Gastroesophageal sphincter (tissue), 4 donors: ENCODE measurements at regions not wholly inside any gene's neighbourhood (a gene's known extent, or its start where the extent isn't known, plus 50 kb on each side); places are given as distances from the start of the nearest gene placed in this dataset.
A peak's percentile ranks its signal among the peaks of the same experiment; 100 is the strongest.

Experiments
- ATAC-seq: fragments of 150-250 bp; one replicate; pipeline ENCODE4 v1.9.1; 2016; ENCODE audit warnings: mild to moderate bottlenecking, moderate library complexity
- H3K27ac ChIP-seq, 4 donors: fragments of 200-600 bp; sonication (generic) in 3 of 4; 1 replicate in 3 of 4; 2 replicates in 1 of 4; pipeline ENCODE4 v1.5.1; 2016 to 2019
- H3K27me3 ChIP-seq: fragments of 200-600 bp; sonication (generic); one replicate; pipeline ENCODE4 v1.5.1; 2019
- H3K36me3 ChIP-seq, 2 donors: fragments of 200-600 bp; sonication (generic); one replicate each; pipeline ENCODE4 v1.5.1; 2019; ENCODE audit warnings: control low read depth in 1 of 2
- H3K4me1 ChIP-seq, 3 donors: fragments of 200-600 bp; sonication (generic); 1 replicate in 2 of 3; 2 replicates in 1 of 3; pipeline ENCODE4 v1.5.1; 2016 to 2019; ENCODE audit warnings: control low read depth in 2 of 3
- H3K4me3 ChIP-seq, 2 donors: fragments of 200-600 bp; sonication (generic); one replicate each; pipeline ENCODE4 v1.5.1; 2019; ENCODE audit warnings: mild to moderate bottlenecking in 1 of 2, moderate library complexity in 1 of 2
- H3K9me3 ChIP-seq, 3 donors: fragments of 200-600 bp; sonication (generic); one replicate each; pipeline ENCODE4 v1.5.1; 2017 to 2019; ENCODE audit warnings: control low read depth in 2 of 3
- CTCF ChIP-seq, 4 experiments: fragments of 200-600 bp in 2 of 4; fragments of 450-650 bp in 2 of 4; sonication (generic) in 1 of 4; IDR thresholded peaks; one replicate each; pipeline ENCODE4 v1.5.1; 2017 to 2019; ENCODE audit warnings: antibody characterized with exemption in 4 of 4, mild to moderate bottlenecking in 2 of 4, moderate library complexity in 2 of 4
- EP300 ChIP-seq: sonication (generic); formaldehyde crosslinking; IDR thresholded peaks from one replicate; pipeline ENCODE4 v1.6.1; 2017; ENCODE audit warnings: antibody characterized with exemption, mild to moderate bottlenecking
- POLR2A ChIP-seq, 2 donors: fragments of 450-650 bp; IDR thresholded peaks; one replicate each; pipeline ENCODE4 v1.6.1; 2017; ENCODE audit warnings: antibody characterized with exemption in 2 of 2, mild to moderate bottlenecking in 2 of 2, moderate library complexity in 1 of 2
- POLR2AphosphoS5 ChIP-seq: sonication (generic); formaldehyde crosslinking; IDR thresholded peaks from one replicate; pipeline ENCODE4 v1.6.1; 2017; ENCODE audit warnings: antibody characterized with exemption
- WGBS, 2 donors: methylation state at CpG; one replicate each; pipeline ENCODE4 v1.1.5; 2018; ENCODE audit warnings: low coverage in 1 of 2; 5-methylcytosine and 5-hydroxymethylcytosine counted together

GRCh38 chr5:67816456-67816855 lies 399.1 kb upstream of the PIK3R1 start:
- TF ChIP-seq POLR2AphosphoS5: no peak
- TF ChIP-seq EP300: no peak
- TF ChIP-seq CTCF (IDR thresholded peaks at IDR 0.05): no peak
- TF ChIP-seq POLR2A (IDR thresholded peaks at IDR 0.05): no peak
- Histone ChIP-seq H3K36me3 (no peaks in the 10 kb centered on the region), H3K4me3 (no peak overlapping the region), H3K27ac (peak overlapping the region in 1 of 4 donors; percentile 38), H3K9me3 (no peaks in the 10 kb centered on the region), H3K4me1 (peaks cover 10 to 29% (median 14%) of the 10 kb centered on the region in 3 donors), H3K27me3 (no peaks in the 10 kb centered on the region)
- ATAC-seq: no peak

- no peaks in the 10 kb centered on the region for H3K9me3 ChIP-seq
- WGBS, 2 donors: 43 to 50% methylated on average over 8 to 10 of the region's 10 CpGs
- ATAC-seq: peak; percentile 75
- TF ChIP-seq POLR2A (IDR thresholded peaks at IDR 0.05) (no peak), CTCF (IDR thresholded peaks at IDR 0.05) (peak in 1 of 4 experiments; percentile 17), EP300 (no peak)
- H3K27me3 ChIP-seq: no peaks in the 10 kb centered on the region
- H3K4me3 ChIP-seq: no peak overlapping the region
- peak overlapping the region in 3 of 4 donors; percentile 3 to 38 (median 9) for H3K27ac ChIP-seq
- no peaks in the 10 kb centered on the region for H3K36me3 ChIP-seq
- peaks cover 10 to 29% (median 14%) of the 10 kb centered on the region in 3 donors for H3K4me1 ChIP-seq
Observed at GRCh38 chr5:67815455-67816391, 399.8 kb upstream of the PIK3R1 start.

- no peak for ATAC-seq
- TF ChIP-seq EP300 (no peak), POLR2A (IDR thresholded peaks at IDR 0.05) (no peak), POLR2AphosphoS5 (no peak)
- Histone ChIP-seq H3K27me3 (no peaks in the 10 kb centered on the region), H3K27ac (peak overlapping the region in 2 of 4 donors; percentile 9 to 38), H3K36me3 (no peaks in the 10 kb centered on the region), H3K4me1 (peaks cover 10 to 30% (median 14%) of the 10 kb centered on the region in 3 donors), H3K9me3 (no peaks in the 10 kb centered on the region), H3K4me3 (no peak overlapping the region)
- WGBS, 2 donors: 53 to 56% methylated on average over 3 of the region's 3 CpGs
Observed at GRCh38 chr5:67814569-67815311, 400.8 kb upstream of the PIK3R1 start.

- Histone ChIP-seq H3K9me3 (no peaks in the 10 kb centered on the region), H3K27me3 (no peaks in the 10 kb centered on the region), H3K4me3 (no peak overlapping the region), H3K27ac (peak overlapping the region in 1 of 4 donors; percentile 38), H3K36me3 (no peaks in the 10 kb centered on the region), H3K4me1 (peaks cover 10 to 34% (median 14%) of the 10 kb centered on the region in 3 donors)
- 61 to 79% methylated on average over 6 of the region's 6 CpGs for WGBS, 2 donors
- TF ChIP-seq POLR2A (IDR thresholded peaks at IDR 0.05) (no peak), CTCF (IDR thresholded peaks at IDR 0.05) (no peak), POLR2AphosphoS5 (no peak)
- no peak for ATAC-seq
Observed at GRCh38 chr5:67813877-67814539, 401.5 kb upstream of the PIK3R1 start.

- Histone ChIP-seq H3K9me3 (no peaks in the 10 kb centered on the region), H3K27ac (no peak overlapping the region), H3K27me3 (no peaks in the 10 kb centered on the region), H3K4me1 (peaks cover 0 to 12% (median 0%) of the 10 kb centered on the region in 3 donors), H3K36me3 (no peaks in the 10 kb centered on the region), H3K4me3 (no peak overlapping the region)
- WGBS, 2 donors: 61 to 70% methylated on average over 5 of the region's 5 CpGs
- TF ChIP-seq CTCF (IDR thresholded peaks at IDR 0.05) (no peak), POLR2A (IDR thresholded peaks at IDR 0.05) (no peak), EP300 (no peak), POLR2AphosphoS5 (no peak)
- ATAC-seq: no peak
Observed at GRCh38 chr5:67809589-67809988, 406.0 kb upstream of the PIK3R1 start.
